WTC11 (cell line): ENCODE measurements at regions not wholly inside any gene's neighbourhood (a gene's known extent, or its start where the extent isn't known, plus 50 kb on each side); places are given as distances from the start of the nearest gene placed in this dataset.

Experiments used
- ATAC-seq: fragments of 200-7000 bp; cut with Tn5 transposase; 2 replicates; pipeline ENCODE4 v1.10.0; 2021; ENCODE audit warnings: mild to moderate bottlenecking, moderate library complexity
- CTCF ChIA-PET: fragments of 300-600 bp; sonication (Branson Sonifier 250); formaldehyde crosslinking; loops from one replicate; lab custom pipeline; 2021; ENCODE audit warnings: antibody characterized with exemption; lab: Charles Lee
- POLR2A ChIA-PET: fragments of 350-600 bp; sonication (Branson Sonifier 250); formaldehyde crosslinking; loops from one replicate; lab custom pipeline; 2021; ENCODE audit warnings: antibody characterized with exemption; lab: Charles Lee
- DNase-seq: peaks from one replicate; pipeline ENCODE4 v3.0.0; 2021; ENCODE audit warnings: low spot score
- H3K27ac Mint-ChIP-seq: 2 replicates; pipeline ENCODE4 v1.8.0; 2021; ENCODE audit warnings: mixed read lengths
- H3K27me3 Mint-ChIP-seq: 2 replicates; pipeline ENCODE4 v1.8.0; 2021; ENCODE audit warnings: low read depth, mild to moderate bottlenecking, moderate library complexity, mixed read lengths
- H3K36me3 Mint-ChIP-seq: 2 replicates; pipeline ENCODE4 v1.8.0; 2021; ENCODE audit warnings: mixed read lengths
- H3K4me1 Mint-ChIP-seq: 2 replicates; pipeline ENCODE4 v1.8.0; 2022; ENCODE audit warnings: mixed read lengths
- H3K4me3 Mint-ChIP-seq: 2 replicates; pipeline ENCODE4 v1.8.0; 2021; ENCODE audit warnings: mild to moderate bottlenecking, moderate library complexity, mixed read lengths
- H3K9me3 Mint-ChIP-seq: 2 replicates; pipeline ENCODE4 v1.8.0; 2021; ENCODE audit warnings: mixed read lengths
- ARID4B ChIP-seq: sonication (generic); formaldehyde crosslinking; IDR thresholded peaks from 2 replicates; pipeline ENCODE4 v1.8.0; 2023; ENCODE audit warnings: missing genetic modification reagents, mild to moderate bottlenecking, borderline replicate concordance
- ATF6 ChIP-seq: sonication (generic); formaldehyde crosslinking; IDR thresholded peaks from 2 replicates; pipeline ENCODE4 v1.8.1; 2023; ENCODE audit warnings: mild to moderate bottlenecking, missing genetic modification reagents
- IRF1 ChIP-seq: sonication (generic); formaldehyde crosslinking; IDR thresholded peaks from 2 replicates; pipeline ENCODE4 v1.8.0; 2023; ENCODE audit warnings: missing genetic modification reagents
- IRF2 ChIP-seq: sonication (generic); formaldehyde crosslinking; IDR thresholded peaks from 2 replicates; pipeline ENCODE4 v1.8.0; 2022; ENCODE audit warnings: low read depth, missing genetic modification reagents, borderline replicate concordance
- MLX ChIP-seq: sonication (generic); formaldehyde crosslinking; IDR thresholded peaks from 2 replicates; pipeline ENCODE4 v1.8.1; 2023; ENCODE audit warnings: mild to moderate bottlenecking, missing genetic modification reagents, moderate library complexity
- RORB ChIP-seq: fragments of 250-450 bp; sonication (Bioruptor Pico); IDR thresholded peaks from 2 replicates; pipeline ENCODE4 v1.9.0; 2021; ENCODE audit warnings: mild to moderate bottlenecking
- TEAD1 ChIP-seq: sonication (generic); formaldehyde crosslinking; IDR thresholded peaks from 2 replicates; pipeline ENCODE4 v1.8.0; 2022; ENCODE audit warnings: mild to moderate bottlenecking, missing genetic modification reagents
- TEAD4 ChIP-seq: sonication (generic); formaldehyde crosslinking; IDR thresholded peaks from 2 replicates; pipeline ENCODE4 v1.8.0; 2022; ENCODE audit warnings: mild to moderate bottlenecking, missing genetic modification reagents
- ZNF317 ChIP-seq: sonication (generic); formaldehyde crosslinking; IDR thresholded peaks from 2 replicates; pipeline ENCODE4 v1.8.1; 2023; ENCODE audit warnings: low read depth, mild to moderate bottlenecking, moderate library complexity, missing genetic modification reagents, borderline replicate concordance
- ZNF396 ChIP-seq: fragments of 250-450 bp; sonication (Bioruptor Pico); IDR thresholded peaks from 2 replicates; pipeline ENCODE4 v1.8.0; 2021; ENCODE audit warnings: mild to moderate bottlenecking, moderate library complexity, borderline replicate concordance
- ZNF416 ChIP-seq: fragments of 250-450 bp; sonication (Bioruptor Pico); IDR thresholded peaks from 2 replicates; pipeline ENCODE4 v1.9.0; 2021; ENCODE audit warnings: mild to moderate bottlenecking, inconsistent platforms
- TF ChIP-seq, protein P1 (sequence below): sonication (generic); formaldehyde crosslinking; IDR thresholded peaks from 2 replicates; pipeline ENCODE4 v1.8.0; 2022; ENCODE audit warnings: mild to moderate bottlenecking, missing genetic modification reagents
- TF ChIP-seq, protein P2 (sequence below): sonication (generic); formaldehyde crosslinking; IDR thresholded peaks from 2 replicates; pipeline ENCODE4 v1.8.1; 2022; ENCODE audit warnings: missing genetic modification reagents, borderline replicate concordance
- TF ChIP-seq, protein P3 (sequence below): fragments of 250-450 bp; sonication (Bioruptor Pico); IDR thresholded peaks from 2 replicates; pipeline ENCODE4 v1.9.0; 2021; ENCODE audit warnings: mild to moderate bottlenecking

GRCh38 chr2:164023896-164024295 lies 288.1 kb upstream of the FIGN start (continued):
- TF ChIP-seq ATF6 (CRISPR knock-in tag) (no peak), ZNF416 (no peak), TEAD1 (no peak)

GRCh38 chr2:164015328-164016123 lies 279.7 kb upstream of the FIGN start:
- peaks cover 10% of the 10 kb centered on the region for H3K4me1 Mint-ChIP-seq
- no peak for TF ChIP-seq MLX (CRISPR knock-in tag)
- TF ChIP-seq, protein P1, sequence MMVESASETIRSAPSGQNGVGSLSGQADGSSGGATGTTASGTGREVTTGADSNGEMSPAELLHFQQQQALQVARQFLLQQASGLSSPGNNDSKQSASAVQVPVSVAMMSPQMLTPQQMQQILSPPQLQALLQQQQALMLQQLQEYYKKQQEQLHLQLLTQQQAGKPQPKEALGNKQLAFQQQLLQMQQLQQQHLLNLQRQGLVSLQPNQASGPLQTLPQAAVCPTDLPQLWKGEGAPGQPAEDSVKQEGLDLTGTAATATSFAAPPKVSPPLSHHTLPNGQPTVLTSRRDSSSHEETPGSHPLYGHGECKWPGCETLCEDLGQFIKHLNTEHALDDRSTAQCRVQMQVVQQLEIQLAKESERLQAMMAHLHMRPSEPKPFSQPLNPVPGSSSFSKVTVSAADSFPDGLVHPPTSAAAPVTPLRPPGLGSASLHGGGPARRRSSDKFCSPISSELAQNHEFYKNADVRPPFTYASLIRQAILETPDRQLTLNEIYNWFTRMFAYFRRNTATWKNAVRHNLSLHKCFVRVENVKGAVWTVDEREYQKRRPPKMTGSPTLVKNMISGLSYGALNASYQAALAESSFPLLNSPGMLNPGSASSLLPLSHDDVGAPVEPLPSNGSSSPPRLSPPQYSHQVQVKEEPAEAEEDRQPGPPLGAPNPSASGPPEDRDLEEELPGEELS (CRISPR knock-in tag), result no peak
- TF ChIP-seq IRF2 (CRISPR knock-in tag), result no peak
- TF ChIP-seq IRF1 (CRISPR knock-in tag), result no peak
- no peak for TF ChIP-seq RORB (CRISPR knock-in tag)
- TF ChIP-seq, protein P2, sequence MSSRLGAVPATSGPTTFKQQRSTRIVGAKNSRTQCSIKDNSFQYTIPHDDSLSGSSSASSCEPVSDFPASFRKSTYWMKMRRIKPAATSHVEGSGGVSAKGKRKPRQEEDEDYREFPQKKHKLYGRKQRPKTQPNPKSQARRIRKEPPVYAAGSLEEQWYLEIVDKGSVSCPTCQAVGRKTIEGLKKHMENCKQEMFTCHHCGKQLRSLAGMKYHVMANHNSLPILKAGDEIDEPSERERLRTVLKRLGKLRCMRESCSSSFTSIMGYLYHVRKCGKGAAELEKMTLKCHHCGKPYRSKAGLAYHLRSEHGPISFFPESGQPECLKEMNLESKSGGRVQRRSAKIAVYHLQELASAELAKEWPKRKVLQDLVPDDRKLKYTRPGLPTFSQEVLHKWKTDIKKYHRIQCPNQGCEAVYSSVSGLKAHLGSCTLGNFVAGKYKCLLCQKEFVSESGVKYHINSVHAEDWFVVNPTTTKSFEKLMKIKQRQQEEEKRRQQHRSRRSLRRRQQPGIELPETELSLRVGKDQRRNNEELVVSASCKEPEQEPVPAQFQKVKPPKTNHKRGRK (CRISPR knock-in tag), result no peak
- no peak for TF ChIP-seq ZNF317 (CRISPR knock-in tag)
- TF ChIP-seq, all 79 proteins: peak for 0
- no peak for ATAC-seq
- H3K36me3 Mint-ChIP-seq, result no peaks in the 10 kb centered on the region
- H3K27ac Mint-ChIP-seq, result no peak overlapping the region
- no peaks in the 10 kb centered on the region for H3K27me3 Mint-ChIP-seq
- ChIA-PET POLR2A (no interaction called here), CTCF (interaction anchor here (1.0 kb wide), 1 partner anchor 46 kb away, joined by 3 read pairs; no protein-coding TSS in a partner anchor)
- DNase-seq, result no peak
- peaks cover 5% of the 10 kb centered on the region; the same call in 1 of the 2 replicates for H3K9me3 Mint-ChIP-seq
- no peak overlapping the region for H3K4me3 Mint-ChIP-seq

GRCh38 chr2:164014791-164015190 lies 279.0 kb upstream of the FIGN start:
- H3K36me3 Mint-ChIP-seq, result no peaks in the 10 kb centered on the region
- ChIA-PET POLR2A (no interaction called here), CTCF (interaction anchor here (1.0 kb wide), 1 partner anchor 46 kb away, joined by 3 read pairs; no protein-coding TSS in a partner anchor)
- H3K27me3 Mint-ChIP-seq, result no peaks in the 10 kb centered on the region
- DNase-seq (no peak), ATAC-seq (no peak)
- H3K4me1 Mint-ChIP-seq, result peaks cover 10% of the 10 kb centered on the region
- no peak overlapping the region for H3K27ac Mint-ChIP-seq
- H3K9me3 Mint-ChIP-seq, result peaks cover under 1% of the 10 kb centered on the region; the same call in 1 of the 2 replicates
- H3K4me3 Mint-ChIP-seq, result no peak overlapping the region
- TF ChIP-seq TEAD4, result no peak
- TF ChIP-seq, protein P3, sequence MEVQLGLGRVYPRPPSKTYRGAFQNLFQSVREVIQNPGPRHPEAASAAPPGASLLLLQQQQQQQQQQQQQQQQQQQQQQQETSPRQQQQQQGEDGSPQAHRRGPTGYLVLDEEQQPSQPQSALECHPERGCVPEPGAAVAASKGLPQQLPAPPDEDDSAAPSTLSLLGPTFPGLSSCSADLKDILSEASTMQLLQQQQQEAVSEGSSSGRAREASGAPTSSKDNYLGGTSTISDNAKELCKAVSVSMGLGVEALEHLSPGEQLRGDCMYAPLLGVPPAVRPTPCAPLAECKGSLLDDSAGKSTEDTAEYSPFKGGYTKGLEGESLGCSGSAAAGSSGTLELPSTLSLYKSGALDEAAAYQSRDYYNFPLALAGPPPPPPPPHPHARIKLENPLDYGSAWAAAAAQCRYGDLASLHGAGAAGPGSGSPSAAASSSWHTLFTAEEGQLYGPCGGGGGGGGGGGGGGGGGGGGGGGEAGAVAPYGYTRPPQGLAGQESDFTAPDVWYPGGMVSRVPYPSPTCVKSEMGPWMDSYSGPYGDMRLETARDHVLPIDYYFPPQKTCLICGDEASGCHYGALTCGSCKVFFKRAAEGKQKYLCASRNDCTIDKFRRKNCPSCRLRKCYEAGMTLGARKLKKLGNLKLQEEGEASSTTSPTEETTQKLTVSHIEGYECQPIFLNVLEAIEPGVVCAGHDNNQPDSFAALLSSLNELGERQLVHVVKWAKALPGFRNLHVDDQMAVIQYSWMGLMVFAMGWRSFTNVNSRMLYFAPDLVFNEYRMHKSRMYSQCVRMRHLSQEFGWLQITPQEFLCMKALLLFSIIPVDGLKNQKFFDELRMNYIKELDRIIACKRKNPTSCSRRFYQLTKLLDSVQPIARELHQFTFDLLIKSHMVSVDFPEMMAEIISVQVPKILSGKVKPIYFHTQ (CRISPR knock-in tag), result no peak
- TF ChIP-seq, protein P2 (CRISPR knock-in tag), result no peak
- no peak for TF ChIP-seq ARID4B (CRISPR knock-in tag)
- no peak for TF ChIP-seq ZNF396
